B cell (primary cell): ENCODE measurements at regions not wholly inside any gene's neighbourhood (a gene's known extent, or its start where the extent isn't known, plus 50 kb on each side); places are given as distances from the start of the nearest gene placed in this dataset.
"Not testable (repeated sequence)": the region's sequence is repeated elsewhere in the genome, so short reads cannot be mapped to it uniquely, and the experiment has no call there.

Experiments
- ATAC-seq: fragments of 200-7000 bp; cut with Tn5 transposase; one replicate; pipeline ENCODE4 v1.10.0; 2021; ENCODE audit warnings: low read depth, mild to moderate bottlenecking, moderate number of reproducible peaks, moderate library complexity
- CTCF ChIA-PET: fragments of 350-600 bp; sonication (Branson Sonifier 250); formaldehyde crosslinking; loops from one replicate; lab custom pipeline; 2021; ENCODE audit warnings: antibody characterized with exemption, inconsistent platforms; lab: Charles Lee
- POLR2A ChIA-PET: fragments of 350-600 bp; sonication (Branson Sonifier 250); formaldehyde crosslinking; loops from one replicate; lab custom pipeline; 2021; ENCODE audit warnings: antibody characterized with exemption; lab: Charles Lee
- DNase-seq: peaks from one replicate; pipeline ENCODE4 v3.0.0; 2013
- H2AFZ ChIP-seq: 2 replicates; pipeline ENCODE4 v1.6.1; 2012; ENCODE audit warnings: mild to moderate bottlenecking, low read depth, low read length; ENCODE audit not compliant: insufficient read depth, poor library complexity, severe bottlenecking
- H3K27ac ChIP-seq, 2 donors: 1 replicate in 1 of 2; 2 replicates in 1 of 2; pipeline ENCODE4 v1.5.1; 2012 to 2013; ENCODE audit warnings: low read length in 2 of 2, mild to moderate bottlenecking in 2 of 2, moderate library complexity in 1 of 2
- H3K27me3 ChIP-seq, 4 experiments: fragments of 200-600 bp in 1 of 4; sonication (generic) in 1 of 4; replicated peaks in 1 of 4; 1 replicate in 2 of 4; 2 replicates in 2 of 4; pipeline versions ENCODE4 v1.6.1 to v1.7.0; 2013 to 2016; ENCODE audit warnings: low read length in 3 of 4, mild to moderate bottlenecking in 2 of 4, mixed read lengths in 1 of 4, moderate library complexity in 1 of 4; ENCODE audit not compliant: insufficient read depth in 4 of 4, control insufficient read depth in 3 of 4; ENCODE audit errors: control extremely low read depth in 1 of 4
- H3K36me3 ChIP-seq, 2 experiments: replicated peaks in 1 of 2; 1 replicate in 1 of 2; 2 replicates in 1 of 2; pipeline versions ENCODE4 v1.6.1 to v1.7.1; 2013; ENCODE audit warnings: low read length in 1 of 2; ENCODE audit not compliant: insufficient read depth in 2 of 2, control insufficient read depth in 1 of 2; ENCODE audit errors: control extremely low read depth in 1 of 2, extremely low read depth in 1 of 2
- H3K4me1 ChIP-seq, 2 donors: fragments of 200-600 bp in 1 of 2; sonication (generic) in 1 of 2; 1 replicate in 1 of 2; 2 replicates in 1 of 2; pipeline versions ENCODE4 v1.5.1 to v1.6.1; 2013 to 2017; ENCODE audit warnings: low read length in 2 of 2; ENCODE audit not compliant: control insufficient read depth in 2 of 2, insufficient read depth in 2 of 2
- H3K4me2 ChIP-seq: replicated peaks from 2 replicates; pipeline ENCODE3; 2012; ENCODE audit warnings: mild to moderate bottlenecking, low read depth, low read length; ENCODE audit not compliant: poor library complexity, severe bottlenecking
- H3K4me3 ChIP-seq, 5 experiments: fragments of 200-600 bp in 1 of 5; sonication (generic) in 1 of 5; 1 replicate in 3 of 5; 2 replicates in 2 of 5; pipeline versions ENCODE4 v1.5.1 to v1.7.0; 2011 to 2016; ENCODE audit warnings: low read length in 4 of 5, mild to moderate bottlenecking in 4 of 5, low read depth in 2 of 5, control low read depth in 1 of 5, moderate library complexity in 1 of 5; ENCODE audit not compliant: insufficient read depth in 1 of 5; ENCODE audit errors: control extremely low read depth in 1 of 5, extremely low read depth in 1 of 5
- H3K79me2 ChIP-seq: fragments of 200-600 bp; sonication (generic); one replicate; pipeline ENCODE4 v1.6.0; 2016; ENCODE audit warnings: low read length; ENCODE audit not compliant: control insufficient read depth, insufficient read depth
- H3K9ac ChIP-seq: fragments of 200-600 bp; sonication (generic); 2 replicates; pipeline ENCODE4 v1.6.1; 2017; ENCODE audit warnings: mild to moderate bottlenecking, low read length, moderate library complexity
- H3K9me3 ChIP-seq, 3 donors: one replicate each; pipeline versions ENCODE4 v1.6.1 to v1.7.1; 2013; ENCODE audit warnings: low read length in 2 of 3; ENCODE audit not compliant: control insufficient read depth in 2 of 3, insufficient read depth in 1 of 3; ENCODE audit errors: control extremely low read depth in 1 of 3
- H4K20me1 ChIP-seq: 2 replicates; pipeline ENCODE4 v1.6.0; 2012; ENCODE audit warnings: mild to moderate bottlenecking, low read length; ENCODE audit not compliant: insufficient read depth, control insufficient read depth, poor library complexity, severe bottlenecking
- H3K27ac Mint-ChIP-seq: one replicate; pipeline ENCODE4 v1.8.0; 2021; ENCODE audit warnings: mixed read lengths
- H3K27me3 Mint-ChIP-seq: one replicate; pipeline ENCODE4 v1.8.0; 2021; ENCODE audit warnings: mixed read lengths
- H3K4me1 Mint-ChIP-seq: one replicate; pipeline ENCODE4 v1.8.0; 2021; ENCODE audit warnings: mixed read lengths
- H3K4me3 Mint-ChIP-seq: one replicate; pipeline ENCODE4 v1.8.0; 2021; ENCODE audit warnings: mixed read lengths
- H3K9me3 Mint-ChIP-seq: one replicate; pipeline ENCODE4 v1.8.0; 2022; ENCODE audit warnings: mixed read lengths; ENCODE audit not compliant: insufficient read depth
- EZH2 ChIP-seq: IDR thresholded peaks from 2 replicates; pipeline ENCODE4 v1.6.1; 2012; ENCODE audit warnings: borderline replicate concordance, low read depth, mild to moderate bottlenecking, moderate library complexity, low read length; ENCODE audit not compliant: insufficient read depth, poor library complexity, severe bottlenecking
- WGBS: methylation state at CpG from one replicate; pipeline ENCODE4 v1.1.5; 2013; ENCODE audit warnings: missing lambda C conversion rate; ENCODE audit not compliant: insufficient coverage; 5-methylcytosine and 5-hydroxymethylcytosine counted together
- intact Hi-C: fragments of 100-400 bp; cut with micrococcal nuclease; formaldehyde crosslinking; loops from one replicate; pipeline ENCODE4 v1.10.0; 2022
- TF ChIP-seq, protein P1 (sequence below): fragments of 200-600 bp; IDR thresholded peaks from one replicate; pipeline ENCODE4 v1.8.0; 2022; ENCODE audit warnings: antibody characterized with exemption, mild to moderate bottlenecking

DNA sequence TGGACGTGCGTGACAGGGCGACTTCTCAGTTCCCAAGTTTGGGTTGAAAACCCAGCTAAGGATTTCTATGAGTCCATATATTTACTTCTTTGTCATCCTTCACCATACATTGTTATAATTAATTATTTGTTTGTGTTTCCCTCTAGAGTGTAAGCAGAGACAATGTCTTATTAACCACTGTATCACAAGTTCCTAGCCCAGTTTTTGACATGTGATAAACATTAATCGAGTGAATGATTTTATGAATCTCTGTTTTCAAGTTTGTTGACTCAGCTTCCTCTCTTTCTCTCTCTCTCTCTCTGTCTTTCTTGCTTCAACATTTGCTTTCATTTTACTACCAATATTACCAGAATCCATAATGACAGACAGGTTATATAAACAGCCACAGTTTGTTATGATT is 1259.6 kb upstream of the TENM4 start:
- Mint-ChIP-seq H3K27me3 (no peaks in the 10 kb centered on the region), H3K4me1 (no peaks in the 10 kb centered on the region), H3K27ac (no peak overlapping the region), H3K9me3 (peaks cover 3% of the 10 kb centered on the region), H3K4me3 (no peak overlapping the region)
- intact Hi-C loops, result no loop called here
- no peaks in the 10 kb centered on the region for H3K27me3 ChIP-seq
- no peak overlapping the region for H3K4me2 ChIP-seq
- 100% methylated on average over 1 of the region's 4 CpGs for WGBS
- ChIA-PET POLR2A (no interaction called here), CTCF (no interaction called here)
- H2AFZ ChIP-seq, result no peak overlapping the region
- no peaks in the 10 kb centered on the region for H3K36me3 ChIP-seq
- TF ChIP-seq, protein P1, sequence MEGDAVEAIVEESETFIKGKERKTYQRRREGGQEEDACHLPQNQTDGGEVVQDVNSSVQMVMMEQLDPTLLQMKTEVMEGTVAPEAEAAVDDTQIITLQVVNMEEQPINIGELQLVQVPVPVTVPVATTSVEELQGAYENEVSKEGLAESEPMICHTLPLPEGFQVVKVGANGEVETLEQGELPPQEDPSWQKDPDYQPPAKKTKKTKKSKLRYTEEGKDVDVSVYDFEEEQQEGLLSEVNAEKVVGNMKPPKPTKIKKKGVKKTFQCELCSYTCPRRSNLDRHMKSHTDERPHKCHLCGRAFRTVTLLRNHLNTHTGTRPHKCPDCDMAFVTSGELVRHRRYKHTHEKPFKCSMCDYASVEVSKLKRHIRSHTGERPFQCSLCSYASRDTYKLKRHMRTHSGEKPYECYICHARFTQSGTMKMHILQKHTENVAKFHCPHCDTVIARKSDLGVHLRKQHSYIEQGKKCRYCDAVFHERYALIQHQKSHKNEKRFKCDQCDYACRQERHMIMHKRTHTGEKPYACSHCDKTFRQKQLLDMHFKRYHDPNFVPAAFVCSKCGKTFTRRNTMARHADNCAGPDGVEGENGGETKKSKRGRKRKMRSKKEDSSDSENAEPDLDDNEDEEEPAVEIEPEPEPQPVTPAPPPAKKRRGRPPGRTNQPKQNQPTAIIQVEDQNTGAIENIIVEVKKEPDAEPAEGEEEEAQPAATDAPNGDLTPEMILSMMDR, result no peak
- TF ChIP-seq EZH2, result no peak
- peaks cover 0 to 4% (median 0%) of the 10 kb centered on the region in 3 donors for H3K9me3 ChIP-seq
- no peak overlapping the region for H3K4me3 ChIP-seq
- H3K27ac ChIP-seq, result no peak overlapping the region
- ATAC-seq (no peak), DNase-seq (no peak)
- no peaks in the 10 kb centered on the region for H3K79me2 ChIP-seq
- no peak overlapping the region for H3K9ac ChIP-seq
- no peaks in the 10 kb centered on the region for H4K20me1 ChIP-seq
- no peaks in the 10 kb centered on the region for H3K4me1 ChIP-seq

DNA sequence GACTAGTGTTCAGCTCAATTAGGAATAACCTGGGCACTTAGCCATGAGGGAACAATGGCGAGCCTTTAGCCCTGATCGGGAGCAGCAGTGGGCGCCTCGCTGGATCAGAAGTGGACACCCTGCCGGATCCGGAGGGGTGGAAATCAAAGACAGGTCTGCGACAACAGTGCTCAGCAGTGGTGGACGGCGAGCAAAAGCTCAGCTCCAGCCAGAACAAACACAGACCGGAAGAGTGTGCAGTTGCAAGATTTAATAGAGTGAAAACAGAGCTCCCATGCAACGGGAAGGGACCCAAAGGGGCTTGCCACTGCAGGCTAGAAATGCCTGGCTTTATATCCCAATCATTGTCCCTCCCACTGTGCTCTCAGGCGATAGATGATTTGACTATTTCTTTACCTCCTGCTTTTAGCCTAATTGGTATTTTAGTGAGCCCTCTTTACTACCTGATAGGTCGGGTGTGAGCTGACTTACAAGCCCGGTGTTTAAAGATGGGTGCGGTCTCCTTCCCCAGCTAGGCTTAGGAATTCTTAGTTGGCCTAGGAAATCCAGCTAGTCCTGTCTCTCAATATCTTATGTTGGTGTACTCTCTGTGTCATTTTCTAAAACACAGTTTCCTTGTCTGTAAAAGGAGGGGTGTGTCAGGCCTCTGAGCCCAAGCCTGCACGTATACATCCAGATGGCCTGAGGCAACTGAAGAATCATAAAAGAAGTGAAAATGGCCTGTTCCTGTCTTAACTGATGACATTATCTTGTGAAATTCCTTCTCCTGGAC is 1258.8 kb upstream of the TENM4 start:
- H3K27me3 ChIP-seq, POLR2A ChIA-PET, H3K9me3 ChIP-seq, H4K20me1 ChIP-seq, H3K4me1 ChIP-seq, ATAC-seq, CTCF ChIA-PET, H3K4me3 Mint-ChIP-seq, H3K79me2 ChIP-seq, H3K36me3 ChIP-seq, intact Hi-C loops, H2AFZ ChIP-seq, H3K9me3 Mint-ChIP-seq, H3K27ac ChIP-seq, H3K4me1 Mint-ChIP-seq, H3K9ac ChIP-seq, DNase-seq, H3K4me2 ChIP-seq, H3K27me3 Mint-ChIP-seq, H3K27ac Mint-ChIP-seq, H3K4me3 ChIP-seq: not testable (repeated sequence)
- 92% methylated on average over 12 of the region's 16 CpGs for WGBS
